GM23248 (cell line): ENCODE measurements at regions not wholly inside any gene's neighbourhood (a gene's known extent, or its start where the extent isn't known, plus 50 kb on each side); places are given as distances from the start of the nearest gene placed in this dataset.

Source experiments
- EZH2 ChIP-seq: fragments of 200-600 bp; sonication (generic); IDR thresholded peaks from 2 replicates; pipeline ENCODE4 v1.6.1; 2018; ENCODE audit warnings: antibody characterized with exemption, mild to moderate bottlenecking; ENCODE audit not compliant: insufficient read depth, poor library complexity, severe bottlenecking
- EZH2phosphoT487 ChIP-seq: fragments of 200-600 bp; sonication (generic); IDR thresholded peaks from 2 replicates; pipeline ENCODE4 v1.6.1; 2018; ENCODE audit warnings: antibody characterized with exemption, moderate library complexity, mild to moderate bottlenecking, low read depth; ENCODE audit not compliant: insufficient read depth

DNA sequence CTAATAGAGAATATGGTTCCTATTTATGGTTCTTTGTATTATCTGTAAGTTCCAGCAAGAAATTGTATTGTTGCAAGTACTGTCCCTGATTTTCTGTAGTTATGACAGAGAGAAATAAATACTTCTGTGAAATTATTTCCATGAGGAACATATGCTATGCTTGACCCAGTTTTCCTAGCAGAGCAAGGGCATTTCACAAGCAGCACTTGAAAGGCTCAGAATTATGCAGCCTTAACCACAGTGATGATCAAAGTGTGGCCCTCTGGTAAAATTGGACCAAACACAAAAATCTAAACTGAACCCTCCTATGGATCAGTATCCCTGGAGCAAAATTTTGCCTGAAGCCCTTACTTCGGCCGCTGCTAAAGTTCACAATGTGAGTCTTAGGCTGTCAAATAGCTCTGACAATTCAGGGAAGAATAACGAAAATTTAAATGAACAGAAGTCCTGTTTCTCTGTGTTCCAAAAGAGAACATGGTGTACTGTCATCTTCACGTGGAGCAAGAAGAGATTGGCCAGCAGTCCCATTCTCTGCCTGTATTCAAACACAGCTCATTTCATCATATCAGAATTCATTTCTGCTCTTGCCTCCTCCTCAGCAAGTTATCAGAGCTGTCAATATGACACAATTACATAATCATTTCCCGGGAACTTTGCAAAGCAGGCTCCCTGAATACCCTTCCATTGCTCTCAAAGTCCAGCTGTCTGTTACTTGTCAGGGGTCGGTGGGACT lies 471.9 kb downstream of the RPS29 start:
- TF ChIP-seq EZH2phosphoT487 = no peak
- no peak for TF ChIP-seq EZH2
